Peyer's patch (tissue), 4 donors: ENCODE measurements at regions not wholly inside any gene's neighbourhood (a gene's known extent, or its start where the extent isn't known, plus 50 kb on each side); places are given as distances from the start of the nearest gene placed in this dataset.

Experiments used
- CTCF ChIP-seq, 6 experiments: fragments of 450-650 bp in 4 of 6; fragments of 200-600 bp in 2 of 6; sonication (generic) in 1 of 6; IDR thresholded peaks; one replicate each; pipeline ENCODE4 v1.5.1; 2017 to 2019; ENCODE audit warnings: antibody characterized with exemption in 6 of 6, mild to moderate bottlenecking in 3 of 6, moderate library complexity in 1 of 6
- POLR2A ChIP-seq, 2 donors: fragments of 450-650 bp; IDR thresholded peaks; one replicate each; pipeline ENCODE4 v1.5.1; 2017; ENCODE audit warnings: antibody characterized with exemption in 2 of 2, mild to moderate bottlenecking in 2 of 2, moderate library complexity in 2 of 2

- TF ChIP-seq CTCF (IDR thresholded peaks at IDR 0.05) (no peak), POLR2A (IDR thresholded peaks at IDR 0.05) (no peak)
Measured at GRCh38 chr15:91668370-91668769, 185.1 kb upstream of the SLCO3A1 start.
